ENCODE measurements at regions not wholly inside any gene's neighbourhood (a gene's known extent, or its start where the extent isn't known, plus 50 kb on each side); places are given as distances from the start of the nearest gene placed in this dataset.

GRCh38 chr2:155151472-155151871 is 453.0 kb downstream of the KCNJ3 start:
- no peak for TF ChIP-seq CTCF (IDR thresholded peaks at IDR 0.05; ENCODE audit: low read depth, low read length)
- no peak for TF ChIP-seq EZH2phosphoT487 (IDR thresholded peaks at IDR 0.05; ENCODE audit: low read depth)
